Spleen (tissue), 11 donors: ENCODE measurements at regions not wholly inside any gene's neighbourhood (a gene's known extent, or its start where the extent isn't known, plus 50 kb on each side); places are given as distances from the start of the nearest gene placed in this dataset.

Source experiments
- DNase-seq: peaks from one replicate; pipeline ENCODE4 v3.0.0-alpha.2; 2020
- H3K27ac ChIP-seq, 8 donors: fragments of 200-600 bp; sonication (generic) in 7 of 8; 1 replicate in 4 of 8; 2 replicates in 4 of 8; pipeline versions ENCODE4 v1.5.0 to v1.8.0; 2016 to 2021; ENCODE audit warnings: inconsistent platforms in 4 of 8, mild to moderate bottlenecking in 4 of 8, moderate library complexity in 1 of 8
- H3K27me3 ChIP-seq, 7 donors: fragments of 200-600 bp; sonication (generic) in 6 of 7; replicated peaks in 1 of 7; 1 replicate in 4 of 7; 2 replicates in 3 of 7; pipeline versions ENCODE4 v1.5.0 to v1.8.0; 2016 to 2021; ENCODE audit warnings: inconsistent platforms in 3 of 7, mild to moderate bottlenecking in 1 of 7
- H3K36me3 ChIP-seq, 6 donors: fragments of 200-600 bp; sonication (generic) in 5 of 6; 1 replicate in 4 of 6; 2 replicates in 2 of 6; pipeline versions ENCODE4 v1.5.0 to v1.8.0; 2016 to 2021; ENCODE audit warnings: inconsistent platforms in 2 of 6
- H3K4me1 ChIP-seq, 6 donors: fragments of 200-600 bp; sonication (generic) in 5 of 6; 1 replicate in 3 of 6; 2 replicates in 3 of 6; pipeline versions ENCODE4 v1.5.0 to v1.8.0; 2016 to 2021; ENCODE audit warnings: inconsistent platforms in 3 of 6
- H3K4me3 ChIP-seq, 8 donors: fragments of 200-600 bp; sonication (generic) in 7 of 8; 1 replicate in 4 of 8; 2 replicates in 4 of 8; pipeline versions ENCODE4 v1.5.0 to v1.8.0; 2016 to 2021; ENCODE audit warnings: inconsistent platforms in 4 of 8, mild to moderate bottlenecking in 4 of 8, moderate library complexity in 2 of 8
- H3K9me3 ChIP-seq, 8 donors: fragments of 200-600 bp; sonication (generic) in 7 of 8; 1 replicate in 4 of 8; 2 replicates in 4 of 8; pipeline versions ENCODE4 v1.5.0 to v1.8.0; 2016 to 2021; ENCODE audit warnings: inconsistent platforms in 4 of 8
- CTCF ChIP-seq, 11 experiments: fragments of 200-600 bp in 7 of 11; fragments of 450-650 bp in 4 of 11; sonication (generic) in 4 of 11; IDR thresholded peaks in 8 of 11; conservative IDR thresholded peaks in 3 of 11; 1 replicate in 7 of 11; 2 replicates in 4 of 11; pipeline versions ENCODE4 v1.4.0 to v1.8.0; 2016 to 2021; ENCODE audit warnings: antibody characterized with exemption in 11 of 11, inconsistent platforms in 4 of 11, mild to moderate bottlenecking in 1 of 11
- POLR2A ChIP-seq, 3 donors: fragments of 450-650 bp; IDR thresholded peaks; one replicate each; pipeline ENCODE4 v1.5.1; 2017; ENCODE audit warnings: antibody characterized with exemption in 3 of 3, mild to moderate bottlenecking in 1 of 3
- POLR2AphosphoS5 ChIP-seq, 3 donors: sonication (generic); formaldehyde crosslinking; IDR thresholded peaks; one replicate each; pipeline ENCODE4 v1.5.1; 2017; ENCODE audit warnings: antibody characterized with exemption in 3 of 3
- WGBS, 5 donors: extraction: QIAGEN DNeasy Blood & Tissue Kit in 3 of 5; methylation state at CpG; one replicate each; pipeline versions ENCODE4 v1.1.5 to v1.1.7; 2013 to 2018; 5-methylcytosine and 5-hydroxymethylcytosine counted together
- intact Hi-C: fragments of 100-400 bp; cut with DNase I; formaldehyde crosslinking; loops from one replicate; pipeline ENCODE4 v1.15.0; 2023; ENCODE audit warnings: low total_unique reads
- donor health status: healthy with polysubstance abuse.
- donor health status: DM: no; HTN: no; CAD: no; lungs with moderate emphysema.
- donor health status: DM: no; HTN: no; CAD: no.
- donor health status: Bipolar disorder and iron deficiency.
- donor health status: healthy.
- donor health status: DM: no; HTN: no; CAD: no.
- donor health status: DM: yes; HTN: yes; CAD: no.

- DNase-seq = no peak
- WGBS, 5 donors = 71 to 84% (median 80%) methylated on average over 9 of the region's 9 CpGs
- H3K27ac ChIP-seq = no peak overlapping the region
- peaks cover 0 to 15% (median 0%) of the 10 kb centered on the region in 7 donors for H3K27me3 ChIP-seq
- H3K4me1 ChIP-seq = peaks cover 0 to 4% (median 0%) of the 10 kb centered on the region in 6 donors
- H3K9me3 ChIP-seq = no peaks in the 10 kb centered on the region
- intact Hi-C loops = no loop called here
- H3K36me3 ChIP-seq = no peaks in the 10 kb centered on the region
- TF ChIP-seq POLR2AphosphoS5 (IDR thresholded peaks at IDR 0.05) (no peak), CTCF (IDR thresholded peaks at IDR 0.05 in 8 of 11, conservative IDR thresholded peaks at IDR 0.05 in 3 of 11) (no peak), POLR2A (IDR thresholded peaks at IDR 0.05) (no peak)
- no peak overlapping the region for H3K4me3 ChIP-seq
These were observed 58.4 kb upstream of the TBX3 start for GRCh38 chr12:114742363-114742762.

- H3K4me1 ChIP-seq = peaks cover 0 to 4% (median 0%) of the 10 kb centered on the region in 6 donors
- H3K36me3 ChIP-seq = no peaks in the 10 kb centered on the region
- TF ChIP-seq POLR2AphosphoS5 (IDR thresholded peaks at IDR 0.05) = no peak
- no peak for DNase-seq
- H3K27ac ChIP-seq = no peak overlapping the region
- H3K4me3 ChIP-seq = no peak overlapping the region
- WGBS, 5 donors = 81 to 93% (median 86%) methylated on average over 4 of the region's 4 CpGs
- peaks cover 0 to 19% (median 0%) of the 10 kb centered on the region in 7 donors for H3K27me3 ChIP-seq
- intact Hi-C loops = no loop called here
- no peaks in the 10 kb centered on the region for H3K9me3 ChIP-seq
These were observed 58.0 kb upstream of the TBX3 start for GRCh38 chr12:114741940-114742339.

- peaks cover 0 to 34% (median 12%) of the 10 kb centered on the region in 7 donors for H3K27me3 ChIP-seq
- WGBS, 5 donors = 49 to 83% (median 69%) methylated on average over 7 of the region's 7 CpGs
- no peak for TF ChIP-seq CTCF (IDR thresholded peaks at IDR 0.05 in 8 of 11, conservative IDR thresholded peaks at IDR 0.05 in 3 of 11)
- TF ChIP-seq POLR2A (IDR thresholded peaks at IDR 0.05) = no peak
- no peak for TF ChIP-seq POLR2AphosphoS5 (IDR thresholded peaks at IDR 0.05)
- peaks cover 0 to 6% (median 0%) of the 10 kb centered on the region in 8 donors for H3K9me3 ChIP-seq
- no peak overlapping the region for H3K4me3 ChIP-seq
- H3K36me3 ChIP-seq = no peaks in the 10 kb centered on the region
- H3K27ac ChIP-seq = no peak overlapping the region
- intact Hi-C loops = no loop called here
- H3K4me1 ChIP-seq = peaks cover 0 to 7% (median 0%) of the 10 kb centered on the region in 6 donors
- no peak for DNase-seq
These were observed 56.5 kb upstream of the TBX3 start for GRCh38 chr12:114740448-114740847.

- Histone ChIP-seq H3K4me1 (peaks cover 0 to 7% (median 0%) of the 10 kb centered on the region in 6 donors), H3K4me3 (no peak overlapping the region), H3K9me3 (peaks cover 0 to 6% (median 0%) of the 10 kb centered on the region in 8 donors), H3K36me3 (no peaks in the 10 kb centered on the region), H3K27ac (no peak overlapping the region), H3K27me3 (peaks cover 0 to 52% (median 14%) of the 10 kb centered on the region in 7 donors)
- DNase-seq = no peak
- no peak for TF ChIP-seq CTCF (IDR thresholded peaks at IDR 0.05 in 8 of 11, conservative IDR thresholded peaks at IDR 0.05 in 3 of 11)
- TF ChIP-seq POLR2A (IDR thresholded peaks at IDR 0.05) = no peak
- no peak for TF ChIP-seq POLR2AphosphoS5 (IDR thresholded peaks at IDR 0.05)
- 55 to 71% (median 63%) methylated on average over 9 of the region's 9 CpGs for WGBS, 5 donors
- intact Hi-C loops = no loop called here
These were observed 54.6 kb upstream of the TBX3 start for GRCh38 chr12:114738460-114739184.
